ENCODE measurements at regions not wholly inside any gene's neighbourhood (a gene's known extent, or its start where the extent isn't known, plus 50 kb on each side); places are given as distances from the start of the nearest gene placed in this dataset.

- TF ChIP-seq CTCF (conservative IDR thresholded peaks at IDR 0.05; ENCODE audit: low read depth in 2 of 2) (no peak), JUNB (IDR thresholded peaks at IDR 0.05; ENCODE audit: unreplicated experiment) (no peak), NANOG (IDR thresholded peaks at IDR 0.05; ENCODE audit: borderline replicate concordance) (no peak), STAT1 (IDR thresholded peaks at IDR 0.05; ENCODE audit: unreplicated experiment) (no peak), EZH2phosphoT487 (IDR thresholded peaks at IDR 0.05; ENCODE audit: unreplicated experiment) (no peak), ZNF114 (CRISPR knock-in tag; IDR thresholded peaks at IDR 0.05) (no peak), ZNF331 (CRISPR knock-in tag; IDR thresholded peaks at IDR 0.05; ENCODE audit: low read depth) (no peak), POLR2AphosphoS5 (IDR thresholded peaks at IDR 0.05; ENCODE audit: low read depth) (no peak)
Measured at GRCh38 chr4:171629182-171629581, 184.0 kb upstream of the GALNTL6 start (continued).

GRCh38 chr4:171626554-171626953 lies 186.7 kb upstream of the GALNTL6 start:
- no peaks in the 10 kb centered on the region for H3K36me3 Mint-ChIP-seq (ENCODE audit: low read depth)
- no peaks in the 10 kb centered on the region for H4K20me1 ChIP-seq (replicated peaks; ENCODE audit: insufficient read depth)
- H3K4me3 Mint-ChIP-seq = no peak overlapping the region
- H3K4me2 ChIP-seq = no peak overlapping the region
- H3K27ac ChIP-seq (ENCODE audit: low read depth) = no peak overlapping the region
- H3K4me3 ChIP-seq = no peak overlapping the region
- no peaks in the 10 kb centered on the region for H3F3A ChIP-seq (replicated peaks; ENCODE audit: low read depth)
- H3K79me2 ChIP-seq (replicated peaks; ENCODE audit: insufficient read depth) = no peaks in the 10 kb centered on the region
- H3K36me3 ChIP-seq (ENCODE audit: insufficient read depth) = no peaks in the 10 kb centered on the region
- no peaks in the 10 kb centered on the region for H3K27me3 ChIP-seq (ENCODE audit: insufficient read depth)
- H3K27ac Mint-ChIP-seq = no peak overlapping the region
- H3K4me1 Mint-ChIP-seq = no peaks in the 10 kb centered on the region
- no peaks in the 10 kb centered on the region; the same call in 2 of the 3 replicates for H3K9me3 Mint-ChIP-seq
- DNase-seq (ENCODE audit: low spot score) (no peak), ATAC-seq (no peak)
- H3K4me1 ChIP-seq (ENCODE audit: insufficient read depth) = no peaks in the 10 kb centered on the region
- no peaks in the 10 kb centered on the region for H3K27me3 Mint-ChIP-seq (ENCODE audit: insufficient read depth, low read depth, poor library complexity)
- 0 out of 2 replicates have a peak, but pooled peaks cover 3% of the 10 kb centered on the region for H3K9me2 ChIP-seq (ENCODE audit: insufficient read depth)
- peak overlapping the region; percentile 35; the same call in 1 of the 2 replicates for H2AFZ ChIP-seq
- TF ChIP-seq REST (IDR thresholded peaks at IDR 0.05; ENCODE audit: unreplicated experiment) (no peak), ZNF114 (CRISPR knock-in tag; IDR thresholded peaks at IDR 0.05) (no peak), ETS1 (IDR thresholded peaks at IDR 0.05) (no peak), STAT1 (IDR thresholded peaks at IDR 0.05; ENCODE audit: unreplicated experiment) (no peak), JUNB (IDR thresholded peaks at IDR 0.05; ENCODE audit: unreplicated experiment) (no peak), EZH2phosphoT487 (IDR thresholded peaks at IDR 0.05; ENCODE audit: unreplicated experiment) (no peak), NANOG (IDR thresholded peaks at IDR 0.05; ENCODE audit: borderline replicate concordance) (no peak), ZNF462 (CRISPR knock-in tag; IDR thresholded peaks at IDR 0.05) (no peak), POLR2AphosphoS5 (IDR thresholded peaks at IDR 0.05; ENCODE audit: low read depth) (no peak), CREB1 (CRISPR knock-in tag; IDR thresholded peaks at IDR 0.05; ENCODE audit: low read depth) (no peak), EZH2 (IDR thresholded peaks at IDR 0.05; ENCODE audit: low read depth, unreplicated experiment) (no peak)

Measured in GM23338 (cell line).